HG02885 (cell line): ENCODE measurements at regions not wholly inside any gene's neighbourhood (a gene's known extent, or its start where the extent isn't known, plus 50 kb on each side); places are given as distances from the start of the nearest gene placed in this dataset.

Experiments used
- ATAC-seq: cut with Tn5 transposase; IDR thresholded peaks from one replicate; pipeline ENCODE4 v1.9.1; 2021; ENCODE audit warnings: mild to moderate bottlenecking; ENCODE audit not compliant: unreplicated experiment, poor library complexity

- no peak for ATAC-seq
Observed at GRCh38 chr5:141778683-141779082, 96.7 kb upstream of the ARAP3 start.

DNA sequence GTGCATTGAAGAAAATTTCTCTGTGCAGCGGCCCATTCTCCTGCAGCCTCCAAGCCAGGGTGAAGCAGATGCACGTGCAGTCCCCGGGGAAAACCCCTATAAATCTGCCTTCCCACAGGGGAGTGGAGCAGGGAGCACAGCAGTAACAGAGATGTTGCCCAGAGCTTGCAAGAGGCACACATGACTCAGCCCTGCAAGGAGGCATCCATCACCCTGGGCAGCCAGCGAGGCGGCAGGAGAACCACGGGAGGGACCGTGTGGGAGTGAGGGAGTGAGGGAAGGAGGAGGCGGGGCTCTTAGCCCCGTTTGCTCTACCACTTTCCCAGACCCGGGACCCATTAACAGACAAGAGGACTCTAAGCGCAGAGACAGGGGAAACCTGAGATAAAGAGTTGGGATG is 96.2 kb upstream of the ARAP3 start:
- ATAC-seq: no peak

DNA sequence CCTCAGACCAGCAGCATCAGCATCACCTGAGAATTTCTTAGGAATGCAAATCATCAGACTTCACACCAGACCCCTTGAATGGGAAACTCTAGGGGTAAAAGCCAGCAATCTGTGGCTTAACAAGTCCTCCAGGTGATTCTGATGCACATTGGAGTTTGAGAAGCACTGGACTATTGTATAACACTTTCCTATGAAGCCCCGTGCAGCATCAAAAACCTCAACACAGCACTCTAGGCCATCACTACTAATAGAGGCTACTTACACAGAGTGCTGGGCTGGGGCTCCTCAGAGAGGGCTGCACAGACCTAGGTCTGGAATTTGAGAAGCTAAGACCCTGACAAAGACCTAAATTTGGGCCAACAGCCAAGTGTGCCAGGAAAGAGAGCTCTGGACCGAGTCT is 95.7 kb upstream of the ARAP3 start:
- ATAC-seq: no peak

GRCh38 chr5:141777130-141777529 is 95.1 kb upstream of the ARAP3 start:
- ATAC-seq: no peak

GRCh38 chr5:141773779-141774562 is 91.9 kb upstream of the ARAP3 start:
- ATAC-seq: no peak

DNA sequence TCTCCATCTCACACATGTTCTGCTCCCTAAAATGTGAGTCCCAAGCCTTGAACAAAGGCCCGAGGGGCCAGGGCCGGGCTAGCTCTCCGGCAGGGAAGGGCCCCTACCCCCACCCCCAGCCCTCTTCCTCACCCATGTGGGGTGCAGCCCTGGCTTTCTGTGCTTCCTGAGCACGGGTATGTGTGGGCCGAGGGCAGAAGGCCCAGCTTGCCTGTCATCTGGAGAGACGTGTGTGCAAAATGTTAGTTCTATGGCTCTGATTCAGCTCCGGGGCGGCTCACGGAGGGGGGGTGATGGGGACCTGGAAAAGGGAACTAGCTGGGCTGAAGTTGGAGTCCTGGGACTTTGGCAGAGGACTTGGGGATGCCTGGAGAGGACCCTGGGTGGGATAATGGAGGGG is 90.3 kb upstream of the ARAP3 start:
- ATAC-seq: no peak

GRCh38 chr5:141771562-141771961 is 89.5 kb upstream of the ARAP3 start:
- ATAC-seq: no peak

DNA sequence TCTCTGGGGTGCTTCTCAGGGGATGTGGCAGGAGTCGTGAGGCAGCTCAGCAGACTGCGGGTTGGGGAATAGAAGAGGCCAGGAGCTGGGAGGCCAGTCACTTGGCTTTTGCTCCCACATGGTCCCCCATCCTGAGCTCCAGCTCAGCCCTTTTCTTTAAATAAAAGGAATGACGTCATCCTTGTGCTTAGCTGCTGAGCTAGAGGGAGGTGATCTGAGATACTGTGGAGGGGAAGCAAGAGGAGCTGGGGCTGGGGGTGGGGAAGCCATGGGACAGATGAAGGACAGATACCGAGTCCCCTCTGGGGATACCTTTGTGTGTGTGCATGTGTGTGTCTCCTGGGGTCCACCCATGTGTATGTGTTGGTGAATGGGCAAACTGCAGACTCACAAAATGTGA is 89.0 kb upstream of the ARAP3 start:
- ATAC-seq: no peak

- no peak for ATAC-seq
Observed at GRCh38 chr5:141769671-141770070, 87.6 kb upstream of the ARAP3 start.

DNA sequence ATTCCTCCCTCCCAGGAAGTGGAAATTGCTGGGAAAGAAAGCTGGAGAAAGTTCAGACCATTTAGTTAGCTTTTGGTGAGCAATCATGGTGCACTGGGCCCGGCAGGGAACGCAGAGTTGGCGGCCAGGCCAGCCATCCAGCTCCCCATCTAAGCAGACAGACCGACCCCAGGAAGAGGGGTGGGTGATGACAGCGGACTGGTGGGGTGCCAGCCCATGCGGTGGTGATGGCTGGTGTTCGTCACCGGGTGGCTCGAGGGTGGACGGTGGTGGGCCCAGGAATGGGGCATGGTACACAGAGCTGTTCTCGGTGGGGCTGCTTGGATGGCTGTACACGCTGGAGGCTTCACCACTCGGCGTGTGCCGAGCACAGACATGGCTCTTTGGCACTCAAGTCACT is 85.6 kb upstream of the ARAP3 start:
- ATAC-seq: no peak

DNA sequence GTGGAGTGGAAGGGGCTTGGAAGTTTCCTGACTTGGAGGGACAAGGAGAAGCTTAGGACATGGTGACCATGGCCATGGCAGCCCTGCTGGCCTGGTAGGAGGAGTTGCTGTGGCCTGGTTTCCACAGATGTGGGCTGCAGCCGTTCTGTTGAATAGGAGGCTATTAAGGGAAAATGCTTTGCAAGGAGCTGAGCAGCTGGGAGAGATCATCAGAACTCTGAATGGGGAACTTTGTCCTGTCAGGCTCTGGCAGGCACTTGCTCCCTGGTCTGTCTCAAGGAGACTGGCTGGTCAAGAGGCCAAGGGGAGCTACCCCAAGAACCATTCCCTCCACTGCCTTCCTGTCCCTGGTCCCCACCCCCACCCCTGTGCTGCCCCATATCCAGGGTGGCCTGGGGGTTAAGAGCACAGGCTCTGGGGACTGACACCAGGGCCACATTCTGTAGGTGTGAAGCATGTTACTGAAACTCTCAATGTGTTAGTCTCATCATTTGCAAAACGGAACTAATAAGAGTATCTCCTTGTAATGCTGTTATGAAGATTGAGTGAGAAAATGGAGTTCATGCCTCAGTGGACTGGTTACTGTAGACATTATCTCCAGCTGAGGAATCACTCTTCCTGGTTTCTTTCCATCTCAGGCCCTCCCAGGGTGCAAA is 84.0 kb upstream of the ARAP3 start:
- no peak for ATAC-seq

DNA sequence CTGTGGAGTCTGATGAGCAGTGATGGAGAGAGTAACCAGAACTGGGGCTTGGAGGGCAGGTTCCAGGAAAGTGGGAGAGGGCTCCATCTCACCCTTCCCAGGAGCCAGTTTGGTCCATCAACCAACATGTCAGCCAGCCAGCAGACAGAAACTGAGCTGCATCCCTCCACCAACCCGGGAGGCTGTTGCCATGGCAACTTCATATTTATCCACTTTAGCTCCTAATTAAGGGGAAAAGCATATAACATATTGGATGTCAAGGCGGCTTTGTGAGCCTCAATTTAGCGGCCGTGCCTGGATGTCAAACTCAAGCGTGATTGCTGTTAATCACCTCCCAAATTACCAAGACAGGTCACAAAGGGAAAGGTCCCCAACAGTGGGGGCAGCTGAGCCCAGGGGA is 81.5 kb upstream of the ARAP3 start:
- ATAC-seq: no peak

GRCh38 chr5:141762790-141763368 is 80.8 kb upstream of the ARAP3 start:
- no peak for ATAC-seq

GRCh38 chr5:141762316-141762715 is 80.3 kb upstream of the ARAP3 start:
- ATAC-seq: no peak

DNA sequence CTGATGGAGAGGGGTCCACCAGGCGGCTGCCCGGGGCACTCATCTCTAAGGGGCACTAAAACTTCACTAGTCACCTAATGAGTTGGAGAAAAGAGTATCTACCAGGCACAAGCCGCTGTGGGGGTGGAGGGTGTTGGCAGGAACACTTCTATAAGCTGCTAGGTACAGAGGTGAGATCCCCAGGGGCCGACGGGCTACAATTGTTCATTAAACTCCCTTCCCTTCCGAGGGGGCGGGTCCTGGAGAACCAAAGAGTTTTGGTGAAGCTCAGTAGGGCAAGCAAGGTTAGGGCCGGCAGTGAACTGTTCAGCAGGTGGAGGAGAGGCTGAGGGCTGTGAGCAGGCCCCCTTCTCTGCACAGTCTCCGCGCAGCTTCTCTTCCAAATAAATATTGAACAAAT is 78.7 kb upstream of the ARAP3 start:
- no peak for ATAC-seq

DNA sequence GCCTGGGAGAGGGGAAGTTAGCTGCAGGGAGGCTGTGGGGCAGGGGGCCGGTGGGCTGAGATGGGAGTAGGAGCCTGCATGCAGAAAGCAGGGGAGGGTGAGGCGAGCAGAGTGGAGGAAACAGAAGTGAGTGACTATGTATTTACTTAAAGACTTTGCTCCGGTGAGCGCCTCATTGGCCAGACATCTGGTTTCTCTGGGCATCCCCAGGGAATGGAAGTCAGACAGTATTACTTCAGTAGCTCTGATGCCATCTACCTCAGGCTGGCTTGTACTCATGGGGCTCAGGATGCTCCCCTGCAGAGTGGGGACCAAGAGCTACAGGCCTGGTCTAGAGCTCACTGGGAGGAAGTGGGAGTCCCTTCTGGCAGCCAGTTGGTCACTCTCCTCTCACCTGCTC is 78.2 kb upstream of the ARAP3 start:
- ATAC-seq: no peak

DNA sequence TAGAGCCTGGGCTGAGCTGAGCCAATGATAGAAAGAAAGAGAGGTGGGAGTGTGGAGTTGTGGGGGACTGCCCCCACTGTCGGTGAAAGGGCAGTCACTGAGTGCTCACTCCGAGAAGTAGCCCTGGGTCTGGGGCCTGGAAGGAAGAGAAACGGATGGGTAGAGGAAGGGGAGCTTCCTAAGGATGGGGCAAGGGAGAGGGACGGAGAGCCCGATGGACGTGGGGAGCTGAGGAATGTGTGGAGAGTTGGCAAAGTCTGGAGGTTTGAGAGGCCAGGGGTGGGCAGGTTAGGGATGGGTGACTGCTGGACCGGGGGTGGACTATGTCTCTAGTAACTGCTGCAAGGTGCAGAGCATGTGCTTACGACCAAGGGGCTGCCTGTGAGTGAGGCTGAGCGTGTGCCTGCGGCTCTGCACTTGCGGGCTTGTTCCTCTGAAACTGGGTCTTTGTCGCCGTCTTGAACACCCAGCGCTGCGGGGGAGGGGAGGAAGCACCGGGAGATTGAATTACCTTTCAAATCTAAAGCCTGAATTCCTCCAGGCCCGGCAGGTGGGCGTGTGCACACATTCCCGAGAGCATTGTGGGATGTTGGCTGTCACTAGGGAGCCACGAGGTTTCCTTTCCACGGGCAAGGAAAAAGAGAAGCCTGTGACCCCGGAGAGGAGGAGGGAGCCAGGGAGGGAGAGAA is 76.4 kb upstream of the ARAP3 start:
- no peak for ATAC-seq

DNA sequence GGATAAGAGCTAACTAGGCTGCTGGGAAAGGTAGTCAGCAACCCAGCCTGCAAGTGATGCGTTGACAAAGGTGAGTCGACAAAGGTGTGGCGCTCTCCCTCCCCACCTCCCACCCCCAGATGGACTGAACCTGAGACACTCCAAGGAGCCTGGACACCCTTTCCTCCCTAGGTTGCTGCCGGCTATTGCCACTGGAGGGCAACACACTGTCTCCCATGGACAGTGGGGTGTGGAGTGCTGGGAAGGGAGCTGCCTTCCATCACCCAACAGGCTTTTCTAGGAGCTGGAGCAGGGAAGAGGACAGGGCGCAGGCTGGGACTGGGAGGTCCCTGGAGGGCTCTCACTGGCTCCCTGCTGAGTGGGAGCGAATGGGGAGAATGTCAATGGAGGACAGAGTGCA is 75.4 kb upstream of the ARAP3 start:
- no peak for ATAC-seq

DNA sequence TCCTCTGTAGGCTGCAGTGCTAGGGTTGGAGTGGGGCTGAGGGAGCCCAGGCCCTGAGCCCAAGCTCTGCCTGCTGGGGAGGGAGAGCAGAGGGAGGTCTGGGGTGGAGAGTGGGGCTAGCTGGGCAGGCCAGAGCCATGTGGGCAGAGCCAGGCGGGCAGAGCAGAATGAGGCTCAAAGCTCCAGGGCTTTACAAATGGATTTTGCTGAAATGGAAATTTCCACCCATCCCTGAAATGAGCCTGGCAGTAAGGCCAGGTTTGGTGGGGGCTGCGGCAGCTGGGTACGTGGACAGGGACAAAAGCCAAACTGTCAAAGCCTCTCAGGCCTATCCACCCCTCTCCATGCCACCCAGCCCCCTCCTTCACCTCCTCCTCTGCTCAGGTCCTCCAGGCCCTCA is 74.2 kb upstream of the ARAP3 start:
- no peak for ATAC-seq

- no peak for ATAC-seq
Observed at GRCh38 chr5:141753971-141754713, 72.1 kb upstream of the ARAP3 start.
